Peyer's patch (tissue), 4 donors: ENCODE measurements at regions not wholly inside any gene's neighbourhood (a gene's known extent, or its start where the extent isn't known, plus 50 kb on each side); places are given as distances from the start of the nearest gene placed in this dataset.

Source experiments
- POLR2A ChIP-seq, 2 donors: fragments of 450-650 bp; IDR thresholded peaks; one replicate each; pipeline ENCODE4 v1.5.1; 2017; ENCODE audit warnings: antibody characterized with exemption in 2 of 2, mild to moderate bottlenecking in 2 of 2, moderate library complexity in 2 of 2
- TF ChIP-seq, protein P1 (sequence below), 6 experiments: fragments of 450-650 bp in 4 of 6; fragments of 200-600 bp in 2 of 6; sonication (generic) in 1 of 6; IDR thresholded peaks; one replicate each; pipeline ENCODE4 v1.5.1; 2017 to 2019; ENCODE audit warnings: antibody characterized with exemption in 6 of 6, mild to moderate bottlenecking in 3 of 6, moderate library complexity in 1 of 6

DNA sequence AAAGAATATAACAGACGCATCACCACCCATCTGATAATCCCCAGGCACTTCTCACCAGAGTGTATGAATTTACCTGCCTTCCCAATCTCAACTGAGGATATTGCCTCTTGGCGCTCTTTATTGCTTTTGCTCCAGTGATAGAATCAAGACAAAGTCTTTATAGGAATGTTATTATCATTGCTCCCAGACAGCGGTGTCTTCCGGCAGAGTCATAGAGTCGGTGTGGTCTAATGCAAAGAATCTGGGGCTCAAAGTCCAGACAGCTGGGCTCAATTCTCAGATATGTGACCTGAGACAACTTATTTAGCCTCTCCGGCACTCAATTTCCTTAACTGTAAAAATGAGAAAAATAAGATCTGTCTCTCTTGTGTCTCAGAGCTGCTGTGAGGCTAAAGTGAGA is 106.1 kb upstream of the PAK3 start:
- TF ChIP-seq, protein P1, sequence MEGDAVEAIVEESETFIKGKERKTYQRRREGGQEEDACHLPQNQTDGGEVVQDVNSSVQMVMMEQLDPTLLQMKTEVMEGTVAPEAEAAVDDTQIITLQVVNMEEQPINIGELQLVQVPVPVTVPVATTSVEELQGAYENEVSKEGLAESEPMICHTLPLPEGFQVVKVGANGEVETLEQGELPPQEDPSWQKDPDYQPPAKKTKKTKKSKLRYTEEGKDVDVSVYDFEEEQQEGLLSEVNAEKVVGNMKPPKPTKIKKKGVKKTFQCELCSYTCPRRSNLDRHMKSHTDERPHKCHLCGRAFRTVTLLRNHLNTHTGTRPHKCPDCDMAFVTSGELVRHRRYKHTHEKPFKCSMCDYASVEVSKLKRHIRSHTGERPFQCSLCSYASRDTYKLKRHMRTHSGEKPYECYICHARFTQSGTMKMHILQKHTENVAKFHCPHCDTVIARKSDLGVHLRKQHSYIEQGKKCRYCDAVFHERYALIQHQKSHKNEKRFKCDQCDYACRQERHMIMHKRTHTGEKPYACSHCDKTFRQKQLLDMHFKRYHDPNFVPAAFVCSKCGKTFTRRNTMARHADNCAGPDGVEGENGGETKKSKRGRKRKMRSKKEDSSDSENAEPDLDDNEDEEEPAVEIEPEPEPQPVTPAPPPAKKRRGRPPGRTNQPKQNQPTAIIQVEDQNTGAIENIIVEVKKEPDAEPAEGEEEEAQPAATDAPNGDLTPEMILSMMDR (IDR thresholded peaks at IDR 0.05): no peak
- no peak for TF ChIP-seq POLR2A (IDR thresholded peaks at IDR 0.05)
